ENCODE measurements at regions not wholly inside any gene's neighbourhood (a gene's known extent, or its start where the extent isn't known, plus 50 kb on each side); places are given as distances from the start of the nearest gene placed in this dataset.
A peak's percentile ranks its signal among the peaks of the same experiment; 100 is the strongest.
"Not testable (repeated sequence)": the region's sequence is repeated elsewhere in the genome, so short reads cannot be mapped to it uniquely, and the experiment has no call there.

GRCh38 chrX:13220916-13221315 is 98.9 kb downstream of the ATXN3L start:
- DNase-seq = no peak

GRCh38 chrX:13219991-13220764 is 99.7 kb downstream of the ATXN3L start:
- DNase-seq = no peak

- DNase-seq = no peak
These were observed 101.1 kb downstream of the ATXN3L start for GRCh38 chrX:13218758-13219157.

GRCh38 chrX:13216139-13216538 is 103.7 kb downstream of the ATXN3L start:
- DNase-seq = peak; percentile 11

- DNase-seq = no peak
These were observed 104.1 kb downstream of the ATXN3L start for GRCh38 chrX:13215729-13216128.

- no peak for DNase-seq
These were observed 107.6 kb downstream of the ATXN3L start for GRCh38 chrX:13212191-13212651.

GRCh38 chrX:13210142-13210541 is 109.7 kb downstream of the ATXN3L start:
- DNase-seq = not testable (repeated sequence)

- DNase-seq = not testable (repeated sequence)
These were observed 110.1 kb downstream of the ATXN3L start for GRCh38 chrX:13209704-13210103.

GRCh38 chrX:13208281-13208935 is 111.4 kb downstream of the ATXN3L start:
- DNase-seq = no peak

- no peak for DNase-seq
These were observed 116.6 kb downstream of the ATXN3L start for GRCh38 chrX:13203271-13203670.

- DNase-seq = no peak
These were observed 118.1 kb downstream of the ATXN3L start for GRCh38 chrX:13201605-13202219.

GRCh38 chrX:13200398-13200797 is 119.5 kb downstream of the ATXN3L start:
- no peak for DNase-seq

GRCh38 chrX:13198762-13199064 is 121.1 kb downstream of the ATXN3L start:
- DNase-seq = no peak

GRCh38 chrX:13198056-13198761 is 121.6 kb downstream of the ATXN3L start:
- no peak for DNase-seq

- DNase-seq = no peak
These were observed 123.1 kb downstream of the ATXN3L start for GRCh38 chrX:13196782-13197181.

GRCh38 chrX:13195340-13195739 is 124.5 kb downstream of the ATXN3L start:
- DNase-seq = no peak

GRCh38 chrX:13194291-13195103 is 125.4 kb downstream of the ATXN3L start:
- peak; percentile 92 for DNase-seq

- DNase-seq = no peak
These were observed 129.8 kb downstream of the ATXN3L start for GRCh38 chrX:13190051-13190450.

GRCh38 chrX:13189380-13189779 is 130.5 kb downstream of the ATXN3L start:
- DNase-seq = no peak

- no peak for DNase-seq
These were observed 131.0 kb downstream of the ATXN3L start for GRCh38 chrX:13188731-13189309.

GRCh38 chrX:13186643-13187042 is 133.2 kb downstream of the ATXN3L start:
- DNase-seq = not testable (repeated sequence)

GRCh38 chrX:13180807-13181206 is 136.4 kb upstream of the FAM9C start:
- DNase-seq = no peak
